Transverse colon (tissue), 4 donors: ENCODE measurements at regions not wholly inside any gene's neighbourhood (a gene's known extent, or its start where the extent isn't known, plus 50 kb on each side); places are given as distances from the start of the nearest gene placed in this dataset.

Experiments
- EP300 ChIP-seq: sonication (generic); formaldehyde crosslinking; IDR thresholded peaks from one replicate; pipeline ENCODE4 v1.6.1; 2017; ENCODE audit warnings: antibody characterized with exemption, low read depth
- POLR2A ChIP-seq: fragments of 450-650 bp; IDR thresholded peaks from one replicate; pipeline ENCODE4 v1.6.1; 2016; ENCODE audit warnings: antibody characterized with exemption, mild to moderate bottlenecking, moderate library complexity
- POLR2AphosphoS5 ChIP-seq, 3 donors: sonication (generic); formaldehyde crosslinking; IDR thresholded peaks; one replicate each; pipeline ENCODE4 v1.6.1; 2016; ENCODE audit warnings: antibody characterized with exemption in 3 of 3
- TF ChIP-seq, protein P1 (sequence below), 5 experiments: fragments of 200-600 bp in 3 of 5; fragments of 450-650 bp in 2 of 5; sonication (generic) in 3 of 5; IDR thresholded peaks; 1 replicate in 2 of 5; 2 replicates in 3 of 5; pipeline ENCODE4 v1.5.1; 2016 to 2017; ENCODE audit warnings: antibody characterized with exemption in 5 of 5, inconsistent platforms in 3 of 5, mild to moderate bottlenecking in 2 of 5, moderate library complexity in 1 of 5

- TF ChIP-seq, protein P1, sequence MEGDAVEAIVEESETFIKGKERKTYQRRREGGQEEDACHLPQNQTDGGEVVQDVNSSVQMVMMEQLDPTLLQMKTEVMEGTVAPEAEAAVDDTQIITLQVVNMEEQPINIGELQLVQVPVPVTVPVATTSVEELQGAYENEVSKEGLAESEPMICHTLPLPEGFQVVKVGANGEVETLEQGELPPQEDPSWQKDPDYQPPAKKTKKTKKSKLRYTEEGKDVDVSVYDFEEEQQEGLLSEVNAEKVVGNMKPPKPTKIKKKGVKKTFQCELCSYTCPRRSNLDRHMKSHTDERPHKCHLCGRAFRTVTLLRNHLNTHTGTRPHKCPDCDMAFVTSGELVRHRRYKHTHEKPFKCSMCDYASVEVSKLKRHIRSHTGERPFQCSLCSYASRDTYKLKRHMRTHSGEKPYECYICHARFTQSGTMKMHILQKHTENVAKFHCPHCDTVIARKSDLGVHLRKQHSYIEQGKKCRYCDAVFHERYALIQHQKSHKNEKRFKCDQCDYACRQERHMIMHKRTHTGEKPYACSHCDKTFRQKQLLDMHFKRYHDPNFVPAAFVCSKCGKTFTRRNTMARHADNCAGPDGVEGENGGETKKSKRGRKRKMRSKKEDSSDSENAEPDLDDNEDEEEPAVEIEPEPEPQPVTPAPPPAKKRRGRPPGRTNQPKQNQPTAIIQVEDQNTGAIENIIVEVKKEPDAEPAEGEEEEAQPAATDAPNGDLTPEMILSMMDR (IDR thresholded peaks at IDR 0.05): no peak
- TF ChIP-seq EP300 (no peak), POLR2AphosphoS5 (IDR thresholded peaks at IDR 0.05) (no peak), POLR2A (no peak)
Measured at GRCh38 chr1:30627994-30628393, 95.4 kb downstream of the MATN1 start.
